SHP77 treated with DMSO at 0.1 percent for 48 hours (cell line): ENCODE measurements at regions not wholly inside any gene's neighbourhood (a gene's known extent, or its start where the extent isn't known, plus 50 kb on each side); places are given as distances from the start of the nearest gene placed in this dataset.
"Not testable (repeated sequence)": the region's sequence is repeated elsewhere in the genome, so short reads cannot be mapped to it uniquely, and the experiment has no call there.

ENCODE experiments used
- DNase-seq: peaks from one replicate; lab custom pipeline; 2025; lab: John Stamatoyannopoulos, UW

GRCh38 chr12:67455236-67455635 is 186.1 kb downstream of the CAND1 start:
- DNase-seq: no peak

GRCh38 chr12:67456431-67456901 is 187.3 kb downstream of the CAND1 start:
- DNase-seq: no peak

GRCh38 chr12:67457136-67457535 is 188.0 kb downstream of the CAND1 start:
- DNase-seq: no peak

GRCh38 chr12:67457778-67458665 is 188.9 kb downstream of the CAND1 start:
- DNase-seq: no peak

- DNase-seq: no peak
Measured at GRCh38 chr12:67459173-67459572, 189.4 kb upstream of the DYRK2 start.

- DNase-seq: no peak
Measured at GRCh38 chr12:67459578-67459977, 189.0 kb upstream of the DYRK2 start.

GRCh38 chr12:67460388-67460787 is 188.2 kb upstream of the DYRK2 start:
- no peak for DNase-seq

- DNase-seq: no peak
Measured at GRCh38 chr12:67468549-67469245, 179.8 kb upstream of the DYRK2 start.

GRCh38 chr12:67469666-67470065 is 178.9 kb upstream of the DYRK2 start:
- DNase-seq: no peak

- DNase-seq: no peak
Measured at GRCh38 chr12:67471810-67472209, 176.7 kb upstream of the DYRK2 start.

GRCh38 chr12:67472539-67472938 is 176.0 kb upstream of the DYRK2 start:
- DNase-seq: no peak

- no peak for DNase-seq
Measured at GRCh38 chr12:67474934-67475620, 173.5 kb upstream of the DYRK2 start.

- DNase-seq: no peak
Measured at GRCh38 chr12:67475725-67476124, 172.8 kb upstream of the DYRK2 start.

GRCh38 chr12:67477681-67478265 is 170.8 kb upstream of the DYRK2 start:
- DNase-seq: no peak

- peak; percentile 29 for DNase-seq
Measured at GRCh38 chr12:67482751-67483661, 165.5 kb upstream of the DYRK2 start.

- DNase-seq: no peak
Measured at GRCh38 chr12:67483871-67484554, 164.5 kb upstream of the DYRK2 start.

- no peak for DNase-seq
Measured at GRCh38 chr12:67484791-67485480, 163.6 kb upstream of the DYRK2 start.

- DNase-seq: no peak
Measured at GRCh38 chr12:67486671-67487070, 161.9 kb upstream of the DYRK2 start.

GRCh38 chr12:67488349-67488748 is 160.2 kb upstream of the DYRK2 start:
- not testable (repeated sequence) for DNase-seq

- no peak for DNase-seq
Measured at GRCh38 chr12:67489007-67489406, 159.5 kb upstream of the DYRK2 start.
